ENCODE measurements at regions not wholly inside any gene's neighbourhood (a gene's known extent, or its start where the extent isn't known, plus 50 kb on each side); places are given as distances from the start of the nearest gene placed in this dataset.

GRCh38 chr10:10271639-10272192, 746.0 kb upstream of the CELF2 start:
- intact Hi-C loops (cut with DNase I), result no loop called here
- no peak overlapping the region for H3K27ac ChIP-seq
- no peaks in the 10 kb centered on the region for H3K36me3 ChIP-seq
- no peaks in the 10 kb centered on the region for H3K27me3 ChIP-seq
- H3K4me1 ChIP-seq, result no peaks in the 10 kb centered on the region
- H3K4me3 ChIP-seq (replicated peaks in 1 of 3), result no peak overlapping the region
- WGBS, 2 donors, result 88 to 94% methylated on average over 1 of the region's 1 CpG
- no peak for DNase-seq
- no peaks in the 10 kb centered on the region for H3K9me3 ChIP-seq
- TF ChIP-seq POLR2A (IDR thresholded peaks at IDR 0.05) (no peak), CTCF (IDR thresholded peaks at IDR 0.05) (no peak)

GRCh38 chr10:10273661-10274060, 744.0 kb upstream of the CELF2 start:
- intact Hi-C loops (cut with DNase I), result no loop called here
- Histone ChIP-seq H3K27me3 (no peaks in the 10 kb centered on the region), H3K36me3 (no peaks in the 10 kb centered on the region), H3K4me3 (replicated peaks in 1 of 3) (no peak overlapping the region), H3K4me1 (no peaks in the 10 kb centered on the region), H3K9me3 (no peaks in the 10 kb centered on the region), H3K27ac (no peak overlapping the region)
- TF ChIP-seq CTCF (IDR thresholded peaks at IDR 0.05) (no peak), POLR2A (IDR thresholded peaks at IDR 0.05) (no peak)
- 76 to 77% methylated on average over 3 of the region's 3 CpGs for WGBS, 2 donors
- no peak for DNase-seq

- no peak for DNase-seq
- TF ChIP-seq CTCF (IDR thresholded peaks at IDR 0.05), result no peak
- TF ChIP-seq POLR2A (IDR thresholded peaks at IDR 0.05), result no peak
- no peak overlapping the region for H3K4me3 ChIP-seq (replicated peaks in 1 of 3)
- H3K9me3 ChIP-seq, result no peaks in the 10 kb centered on the region
- H3K4me1 ChIP-seq, result no peaks in the 10 kb centered on the region
- WGBS, 2 donors, result 73 to 80% methylated on average over 4 of the region's 4 CpGs
- intact Hi-C loops (cut with DNase I), result no loop called here
- no peaks in the 10 kb centered on the region for H3K27me3 ChIP-seq
- H3K27ac ChIP-seq, result no peak overlapping the region
- no peaks in the 10 kb centered on the region for H3K36me3 ChIP-seq
Observed at GRCh38 chr10:10279906-10280305, 737.8 kb upstream of the CELF2 start.

- Histone ChIP-seq H3K4me3 (replicated peaks in 1 of 3) (no peak overlapping the region), H3K27me3 (no peaks in the 10 kb centered on the region), H3K27ac (no peak overlapping the region), H3K9me3 (no peaks in the 10 kb centered on the region), H3K4me1 (no peaks in the 10 kb centered on the region), H3K36me3 (no peaks in the 10 kb centered on the region)
- intact Hi-C loops (cut with DNase I), result no loop called here
- TF ChIP-seq CTCF (IDR thresholded peaks at IDR 0.05), result no peak
- no peak for TF ChIP-seq POLR2A (IDR thresholded peaks at IDR 0.05)
- DNase-seq, result no peak
- WGBS, 2 donors, result 77 to 81% methylated on average over 4 of the region's 4 CpGs
Observed at GRCh38 chr10:10292501-10292900, 725.2 kb upstream of the CELF2 start.

GRCh38 chr10:10293041-10293440, 724.6 kb upstream of the CELF2 start:
- intact Hi-C loops (cut with DNase I), result no loop called here
- TF ChIP-seq POLR2A (IDR thresholded peaks at IDR 0.05) (no peak), CTCF (IDR thresholded peaks at IDR 0.05) (no peak)
- Histone ChIP-seq H3K4me1 (no peaks in the 10 kb centered on the region), H3K9me3 (no peaks in the 10 kb centered on the region), H3K36me3 (no peaks in the 10 kb centered on the region), H3K27me3 (no peaks in the 10 kb centered on the region), H3K27ac (no peak overlapping the region), H3K4me3 (replicated peaks in 1 of 3) (no peak overlapping the region)
- WGBS, 2 donors, result 28 to 29% methylated on average over 1 of the region's 1 CpG
- DNase-seq, result no peak

Data from thyroid gland (tissue), 4 donors.